ENCODE measurements at regions not wholly inside any gene's neighbourhood (a gene's known extent, or its start where the extent isn't known, plus 50 kb on each side); places are given as distances from the start of the nearest gene placed in this dataset.

- TF ChIP-seq POLR2A (IDR thresholded peaks at IDR 0.05) (no peak), CTCF (IDR thresholded peaks at IDR 0.05) (no peak)
These were observed 80.9 kb upstream of the MSX1 start for GRCh38 chr4:4778554-4778953.

Measured in body of pancreas (tissue), 4 donors.